PC-3 (cell line): ENCODE measurements at regions not wholly inside any gene's neighbourhood (a gene's known extent, or its start where the extent isn't known, plus 50 kb on each side); places are given as distances from the start of the nearest gene placed in this dataset.

Source experiments
- EZH2 ChIP-seq: fragments of 300-600 bp; sonication (generic); IDR thresholded peaks from one replicate; pipeline ENCODE4 v1.6.1; 2017; ENCODE audit warnings: antibody characterized with exemption, mild to moderate bottlenecking, low read length; ENCODE audit not compliant: unreplicated experiment
- EZH2phosphoT487 ChIP-seq: fragments of 300-600 bp; sonication (generic); IDR thresholded peaks from 2 replicates; pipeline ENCODE4 v1.6.1; 2018; ENCODE audit warnings: mild to moderate bottlenecking, antibody characterized with exemption, low read length, borderline replicate concordance
- TF ChIP-seq, protein P1 (sequence below): fragments of 300-600 bp; sonication (generic); conservative IDR thresholded peaks from 2 replicates; pipeline ENCODE4 v1.5.1; 2017; ENCODE audit warnings: antibody characterized with exemption, low read depth, mild to moderate bottlenecking, low read length

DNA sequence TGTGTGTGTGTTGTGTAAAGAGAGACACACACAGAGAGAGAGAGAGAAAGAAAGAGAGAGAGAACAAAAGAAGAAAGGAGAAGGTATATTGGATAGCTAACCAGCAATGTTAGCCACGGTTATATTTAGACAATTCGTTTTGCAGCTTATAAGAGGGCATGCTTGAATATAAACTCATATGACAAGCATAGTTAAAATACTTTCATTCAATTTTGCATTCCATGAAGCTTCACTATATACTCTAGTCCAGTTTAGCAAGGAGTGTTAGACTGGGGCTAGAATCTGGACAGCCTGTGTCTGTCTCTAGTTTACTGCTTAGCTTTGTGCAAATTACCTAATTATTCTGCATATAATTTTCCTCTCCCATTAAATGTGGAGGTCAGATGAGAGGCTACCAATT is 525.9 kb upstream of the ZFP42 start:
- TF ChIP-seq, protein P1, sequence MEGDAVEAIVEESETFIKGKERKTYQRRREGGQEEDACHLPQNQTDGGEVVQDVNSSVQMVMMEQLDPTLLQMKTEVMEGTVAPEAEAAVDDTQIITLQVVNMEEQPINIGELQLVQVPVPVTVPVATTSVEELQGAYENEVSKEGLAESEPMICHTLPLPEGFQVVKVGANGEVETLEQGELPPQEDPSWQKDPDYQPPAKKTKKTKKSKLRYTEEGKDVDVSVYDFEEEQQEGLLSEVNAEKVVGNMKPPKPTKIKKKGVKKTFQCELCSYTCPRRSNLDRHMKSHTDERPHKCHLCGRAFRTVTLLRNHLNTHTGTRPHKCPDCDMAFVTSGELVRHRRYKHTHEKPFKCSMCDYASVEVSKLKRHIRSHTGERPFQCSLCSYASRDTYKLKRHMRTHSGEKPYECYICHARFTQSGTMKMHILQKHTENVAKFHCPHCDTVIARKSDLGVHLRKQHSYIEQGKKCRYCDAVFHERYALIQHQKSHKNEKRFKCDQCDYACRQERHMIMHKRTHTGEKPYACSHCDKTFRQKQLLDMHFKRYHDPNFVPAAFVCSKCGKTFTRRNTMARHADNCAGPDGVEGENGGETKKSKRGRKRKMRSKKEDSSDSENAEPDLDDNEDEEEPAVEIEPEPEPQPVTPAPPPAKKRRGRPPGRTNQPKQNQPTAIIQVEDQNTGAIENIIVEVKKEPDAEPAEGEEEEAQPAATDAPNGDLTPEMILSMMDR = no peak
- TF ChIP-seq EZH2 (no peak), EZH2phosphoT487 (no peak)
